Pancreas (tissue), 10 donors: ENCODE measurements at regions not wholly inside any gene's neighbourhood (a gene's known extent, or its start where the extent isn't known, plus 50 kb on each side); places are given as distances from the start of the nearest gene placed in this dataset.

Experiments used
- ATAC-seq, 4 donors: fragments of 200-7000 bp; cut with Tn5 transposase; one replicate each; pipeline versions ENCODE4 v1.8.0 to v1.9.1; 2020; ENCODE audit warnings: mild to moderate bottlenecking in 4 of 4, moderate library complexity in 4 of 4
- DNase-seq, 6 donors: peaks; one replicate each; pipeline ENCODE4 v3.0.0-alpha.2; 2020
- FAIRE-seq: peaks from 2 replicates; lab custom pipeline; 2012; peaks lifted over from hg19 to GRCh38; lab: Jason Lieb, UNC
- H3K27ac ChIP-seq, 4 donors: fragments of 200-600 bp; sonication (generic); 1 replicate in 3 of 4; 2 replicates in 1 of 4; pipeline versions ENCODE4 v1.5.0 to v1.8.0; 2020
- H3K27me3 ChIP-seq, 4 donors: fragments of 200-600 bp; one replicate each; pipeline ENCODE4 v1.8.0; 2021
- H3K36me3 ChIP-seq, 3 donors: fragments of 200-600 bp; sonication (generic) in 1 of 3; one replicate each; pipeline versions ENCODE4 v1.5.0 to v1.8.0; 2020 to 2021
- H3K4me1 ChIP-seq, 3 donors: fragments of 200-600 bp; one replicate each; pipeline ENCODE4 v1.8.0; 2021
- H3K4me3 ChIP-seq, 4 donors: fragments of 200-600 bp; sonication (generic) in 2 of 4; one replicate each; pipeline versions ENCODE4 v1.5.0 to v1.8.0; 2020 to 2021
- H3K9me3 ChIP-seq, 4 donors: fragments of 200-600 bp; one replicate each; pipeline ENCODE4 v1.8.0; 2021
- CTCF ChIP-seq, 4 donors: fragments of 200-600 bp; sonication (generic) in 3 of 4; IDR thresholded peaks; one replicate each; pipeline versions ENCODE4 v1.5.0 to v1.8.0; 2021; ENCODE audit warnings: antibody characterized with exemption in 4 of 4
- WGBS, 2 donors: extraction: QIAGEN DNeasy Blood & Tissue Kit; methylation state at CpG; one replicate each; pipeline ENCODE4 v1.1.7; 2013; 5-methylcytosine and 5-hydroxymethylcytosine counted together
- intact Hi-C, 3 donors: fragments of 100-400 bp; cut with DNase I; formaldehyde crosslinking; loops; one replicate each; pipeline versions ENCODE4 v1.11.1 to v1.14.2; 2022
- donor health status: healthy with polysubstance abuse.
- donor health status: DM: no; HTN: no; CAD: no; lungs with moderate emphysema.
- donor health status: DM: no; HTN: no; CAD: no.
- donor health status: control.
- donor health status: control.
- donor health status: Bipolar disorder and iron deficiency.
- donor health status: DM: yes; HTN: yes; CAD: no.
- donor health status: DM: no; HTN: no; CAD: no.
- donor health status: DM: no; HTN: no; CAD: no.
- donor health status: DM: yes; HTN: yes; CAD: no.

GRCh38 chr11:116086426-116086825 is 582.2 kb upstream of the CADM1 start:
- 34 to 55% methylated on average over 1 of the region's 1 CpG for WGBS, 2 donors
- DNase-seq, result no peak
- H3K27ac ChIP-seq, result no peak overlapping the region
- no peaks in the 10 kb centered on the region for H3K4me1 ChIP-seq
- no peaks in the 10 kb centered on the region for H3K36me3 ChIP-seq
- no peak for TF ChIP-seq CTCF (IDR thresholded peaks at IDR 0.05)
- intact Hi-C loops, result no loop called here
- no peak for FAIRE-seq
- no peaks in the 10 kb centered on the region for H3K9me3 ChIP-seq
- ATAC-seq, result no peak
- no peak overlapping the region for H3K4me3 ChIP-seq
- H3K27me3 ChIP-seq, result no peaks in the 10 kb centered on the region

GRCh38 chr11:116085031-116085635 is 580.9 kb upstream of the CADM1 start:
- WGBS, 2 donors, result 68 to 77% methylated on average over 7 of the region's 7 CpGs

GRCh38 chr11:116084511-116084910 is 580.3 kb upstream of the CADM1 start:
- DNase-seq (no peak), ATAC-seq (no peak), FAIRE-seq (no peak)
- H3K4me1 ChIP-seq, result no peaks in the 10 kb centered on the region
- H3K36me3 ChIP-seq, result no peaks in the 10 kb centered on the region
- 59 to 69% methylated on average over 6 of the region's 6 CpGs for WGBS, 2 donors
- no peaks in the 10 kb centered on the region for H3K9me3 ChIP-seq
- H3K27me3 ChIP-seq, result no peaks in the 10 kb centered on the region
- no peak for TF ChIP-seq CTCF (IDR thresholded peaks at IDR 0.05)
- H3K4me3 ChIP-seq, result no peak overlapping the region
- intact Hi-C loops, result no loop called here
- H3K27ac ChIP-seq, result no peak overlapping the region

More at GRCh38 chr11:116085031-116085635, 580.9 kb upstream of the CADM1 start:
- ATAC-seq (no peak), DNase-seq (no peak), FAIRE-seq (no peak)
- no peak overlapping the region for H3K27ac ChIP-seq
- TF ChIP-seq CTCF (IDR thresholded peaks at IDR 0.05), result no peak
- H3K4me3 ChIP-seq, result no peak overlapping the region
- no peaks in the 10 kb centered on the region for H3K36me3 ChIP-seq
- no peaks in the 10 kb centered on the region for H3K27me3 ChIP-seq
- intact Hi-C loops, result no loop called here
- H3K9me3 ChIP-seq, result no peaks in the 10 kb centered on the region
- no peaks in the 10 kb centered on the region for H3K4me1 ChIP-seq

GRCh38 chr11:116082256-116082655 is 578.0 kb upstream of the CADM1 start:
- ATAC-seq, result no peak
- 75 to 89% methylated on average over 5 of the region's 5 CpGs for WGBS, 2 donors
- no peak for FAIRE-seq
- H3K36me3 ChIP-seq, result no peaks in the 10 kb centered on the region
- no peaks in the 10 kb centered on the region for H3K4me1 ChIP-seq
- no peak overlapping the region for H3K27ac ChIP-seq
- no peaks in the 10 kb centered on the region for H3K27me3 ChIP-seq
- H3K4me3 ChIP-seq, result no peak overlapping the region
- DNase-seq, result no peak
- no peak for TF ChIP-seq CTCF (IDR thresholded peaks at IDR 0.05)
- intact Hi-C loops, result no loop called here
- H3K9me3 ChIP-seq, result no peaks in the 10 kb centered on the region

- FAIRE-seq (no peak), DNase-seq (no peak), ATAC-seq (no peak)
- no peaks in the 10 kb centered on the region for H3K9me3 ChIP-seq
- no peak overlapping the region for H3K4me3 ChIP-seq
- no peak for TF ChIP-seq CTCF (IDR thresholded peaks at IDR 0.05)
- H3K4me1 ChIP-seq, result no peaks in the 10 kb centered on the region
- peaks cover 0 to 5% (median 0%) of the 10 kb centered on the region in 4 donors for H3K27me3 ChIP-seq
- intact Hi-C loops, result no loop called here
- H3K27ac ChIP-seq, result no peak overlapping the region
- WGBS, 2 donors, result 86 to 96% methylated on average over 2 of the region's 2 CpGs
- H3K36me3 ChIP-seq, result no peaks in the 10 kb centered on the region
Measured at GRCh38 chr11:116079580-116079979, 575.4 kb upstream of the CADM1 start.
